B cell (primary cell): ENCODE measurements at regions not wholly inside any gene's neighbourhood (a gene's known extent, or its start where the extent isn't known, plus 50 kb on each side); places are given as distances from the start of the nearest gene placed in this dataset.

Source experiments
- ATAC-seq: fragments of 200-7000 bp; cut with Tn5 transposase; one replicate; pipeline ENCODE4 v1.10.0; 2021; ENCODE audit warnings: low read depth, mild to moderate bottlenecking, moderate number of reproducible peaks, moderate library complexity
- CTCF ChIA-PET: fragments of 350-600 bp; sonication (Branson Sonifier 250); formaldehyde crosslinking; loops from one replicate; lab custom pipeline; 2021; ENCODE audit warnings: antibody characterized with exemption, inconsistent platforms; lab: Charles Lee
- POLR2A ChIA-PET: fragments of 350-600 bp; sonication (Branson Sonifier 250); formaldehyde crosslinking; loops from one replicate; lab custom pipeline; 2021; ENCODE audit warnings: antibody characterized with exemption; lab: Charles Lee
- DNase-seq: peaks from one replicate; pipeline ENCODE4 v3.0.0; 2013
- H2AFZ ChIP-seq: 2 replicates; pipeline ENCODE4 v1.6.1; 2012; ENCODE audit warnings: mild to moderate bottlenecking, low read depth, low read length; ENCODE audit not compliant: insufficient read depth, poor library complexity, severe bottlenecking
- H3K27ac ChIP-seq, 2 donors: 1 replicate in 1 of 2; 2 replicates in 1 of 2; pipeline ENCODE4 v1.5.1; 2012 to 2013; ENCODE audit warnings: low read length in 2 of 2, mild to moderate bottlenecking in 2 of 2, moderate library complexity in 1 of 2
- H3K27me3 ChIP-seq, 4 experiments: fragments of 200-600 bp in 1 of 4; sonication (generic) in 1 of 4; replicated peaks in 1 of 4; 1 replicate in 2 of 4; 2 replicates in 2 of 4; pipeline versions ENCODE4 v1.6.1 to v1.7.0; 2013 to 2016; ENCODE audit warnings: low read length in 3 of 4, mild to moderate bottlenecking in 2 of 4, mixed read lengths in 1 of 4, moderate library complexity in 1 of 4; ENCODE audit not compliant: insufficient read depth in 4 of 4, control insufficient read depth in 3 of 4; ENCODE audit errors: control extremely low read depth in 1 of 4
- H3K36me3 ChIP-seq, 2 experiments: replicated peaks in 1 of 2; 1 replicate in 1 of 2; 2 replicates in 1 of 2; pipeline versions ENCODE4 v1.6.1 to v1.7.1; 2013; ENCODE audit warnings: low read length in 1 of 2; ENCODE audit not compliant: insufficient read depth in 2 of 2, control insufficient read depth in 1 of 2; ENCODE audit errors: control extremely low read depth in 1 of 2, extremely low read depth in 1 of 2
- H3K4me1 ChIP-seq, 2 donors: fragments of 200-600 bp in 1 of 2; sonication (generic) in 1 of 2; 1 replicate in 1 of 2; 2 replicates in 1 of 2; pipeline versions ENCODE4 v1.5.1 to v1.6.1; 2013 to 2017; ENCODE audit warnings: low read length in 2 of 2; ENCODE audit not compliant: control insufficient read depth in 2 of 2, insufficient read depth in 2 of 2
- H3K4me2 ChIP-seq: replicated peaks from 2 replicates; pipeline ENCODE3; 2012; ENCODE audit warnings: mild to moderate bottlenecking, low read depth, low read length; ENCODE audit not compliant: poor library complexity, severe bottlenecking
- H3K4me3 ChIP-seq, 5 experiments: fragments of 200-600 bp in 1 of 5; sonication (generic) in 1 of 5; 1 replicate in 3 of 5; 2 replicates in 2 of 5; pipeline versions ENCODE4 v1.5.1 to v1.7.0; 2011 to 2016; ENCODE audit warnings: low read length in 4 of 5, mild to moderate bottlenecking in 4 of 5, low read depth in 2 of 5, control low read depth in 1 of 5, moderate library complexity in 1 of 5; ENCODE audit not compliant: insufficient read depth in 1 of 5; ENCODE audit errors: control extremely low read depth in 1 of 5, extremely low read depth in 1 of 5
- H3K79me2 ChIP-seq: fragments of 200-600 bp; sonication (generic); one replicate; pipeline ENCODE4 v1.6.0; 2016; ENCODE audit warnings: low read length; ENCODE audit not compliant: control insufficient read depth, insufficient read depth
- H3K9ac ChIP-seq: fragments of 200-600 bp; sonication (generic); 2 replicates; pipeline ENCODE4 v1.6.1; 2017; ENCODE audit warnings: mild to moderate bottlenecking, low read length, moderate library complexity
- H3K9me3 ChIP-seq, 3 donors: one replicate each; pipeline versions ENCODE4 v1.6.1 to v1.7.1; 2013; ENCODE audit warnings: low read length in 2 of 3; ENCODE audit not compliant: control insufficient read depth in 2 of 3, insufficient read depth in 1 of 3; ENCODE audit errors: control extremely low read depth in 1 of 3
- H4K20me1 ChIP-seq: 2 replicates; pipeline ENCODE4 v1.6.0; 2012; ENCODE audit warnings: mild to moderate bottlenecking, low read length; ENCODE audit not compliant: insufficient read depth, control insufficient read depth, poor library complexity, severe bottlenecking
- H3K27ac Mint-ChIP-seq: one replicate; pipeline ENCODE4 v1.8.0; 2021; ENCODE audit warnings: mixed read lengths
- H3K27me3 Mint-ChIP-seq: one replicate; pipeline ENCODE4 v1.8.0; 2021; ENCODE audit warnings: mixed read lengths
- H3K4me1 Mint-ChIP-seq: one replicate; pipeline ENCODE4 v1.8.0; 2021; ENCODE audit warnings: mixed read lengths
- H3K4me3 Mint-ChIP-seq: one replicate; pipeline ENCODE4 v1.8.0; 2021; ENCODE audit warnings: mixed read lengths
- H3K9me3 Mint-ChIP-seq: one replicate; pipeline ENCODE4 v1.8.0; 2022; ENCODE audit warnings: mixed read lengths; ENCODE audit not compliant: insufficient read depth
- EZH2 ChIP-seq: IDR thresholded peaks from 2 replicates; pipeline ENCODE4 v1.6.1; 2012; ENCODE audit warnings: borderline replicate concordance, low read depth, mild to moderate bottlenecking, moderate library complexity, low read length; ENCODE audit not compliant: insufficient read depth, poor library complexity, severe bottlenecking
- WGBS: methylation state at CpG from one replicate; pipeline ENCODE4 v1.1.5; 2013; ENCODE audit warnings: missing lambda C conversion rate; ENCODE audit not compliant: insufficient coverage; 5-methylcytosine and 5-hydroxymethylcytosine counted together
- intact Hi-C: fragments of 100-400 bp; cut with micrococcal nuclease; formaldehyde crosslinking; loops from one replicate; pipeline ENCODE4 v1.10.0; 2022
- TF ChIP-seq, protein P1 (sequence below): fragments of 200-600 bp; IDR thresholded peaks from one replicate; pipeline ENCODE4 v1.8.0; 2022; ENCODE audit warnings: antibody characterized with exemption, mild to moderate bottlenecking

DNA sequence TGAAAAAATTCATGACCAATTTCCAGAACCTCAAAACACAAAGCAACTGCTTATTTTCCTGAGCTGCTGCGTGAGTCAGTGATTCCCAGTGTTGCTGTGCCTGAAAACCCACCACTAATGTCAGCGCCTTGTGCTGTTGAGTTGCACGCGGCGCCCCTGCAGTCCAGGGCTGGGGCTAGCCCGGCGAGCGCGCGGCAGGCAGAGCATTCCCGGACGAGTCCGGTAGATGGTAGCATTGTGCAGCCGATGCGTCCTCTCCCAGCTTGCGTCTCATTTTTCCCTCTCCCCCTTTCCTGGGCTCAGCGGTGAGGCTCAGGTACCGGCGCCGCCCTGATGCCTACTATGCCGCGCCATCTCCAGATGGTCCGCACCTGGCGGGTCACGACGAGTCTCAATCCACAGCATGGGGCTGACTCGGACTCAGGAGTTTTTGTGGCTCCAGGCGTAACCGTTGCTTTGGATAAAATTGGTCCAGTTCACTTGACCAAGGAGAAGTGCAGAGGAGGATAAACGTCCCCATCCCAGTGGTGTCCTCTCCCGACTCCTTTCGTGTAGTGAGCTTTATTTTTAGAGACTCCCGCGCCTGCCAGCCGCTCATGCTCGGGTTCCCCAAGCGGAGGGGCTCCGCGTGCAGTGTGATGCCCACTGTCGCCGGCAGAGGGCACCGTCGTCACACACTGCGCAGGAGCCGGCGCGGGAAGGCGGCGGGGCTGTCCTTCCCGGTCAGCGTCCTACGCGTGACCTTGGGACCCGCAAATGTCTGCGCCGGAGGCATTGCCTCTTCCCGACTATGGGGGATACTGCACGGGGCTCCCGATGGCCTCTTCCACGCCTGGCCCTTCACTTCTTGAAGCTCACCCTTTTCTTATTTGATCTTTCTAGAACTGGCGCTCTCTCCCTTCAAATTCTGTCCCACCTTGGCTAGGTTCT is 53.6 kb upstream of the IGFBP7 start:
- Histone ChIP-seq H3K4me1 (peaks cover 4 to 10% of the 10 kb centered on the region in 2 donors), H3K4me2 (peak overlapping the region; percentile 93), H4K20me1 (no peaks in the 10 kb centered on the region), H3K36me3 (no peaks in the 10 kb centered on the region), H3K27me3 (peaks cover 0 to 24% (median 9%) of the 10 kb centered on the region in 4 experiments), H3K9ac (peak overlapping the region; percentile 71), H3K27ac (no peak overlapping the region), H3K9me3 (peaks cover 0 to 5% (median 0%) of the 10 kb centered on the region in 3 donors), H3K4me3 (peak overlapping the region; percentile 53 to 85 (median 63)), H2AFZ (peak overlapping the region; percentile 98), H3K79me2 (no peaks in the 10 kb centered on the region)
- 2% methylated on average over 61 of the region's 61 CpGs for WGBS
- ChIA-PET CTCF (interaction anchor here (0.8 to 2.7 kb wide), 12 partner anchors 8 to 56 kb away, joined by 3 to 13 read pairs (median 4); no protein-coding TSS in a partner anchor), POLR2A (no interaction called here)
- H3K4me1 Mint-ChIP-seq = peaks cover 7% of the 10 kb centered on the region
- ATAC-seq (peak; percentile 87), DNase-seq (peak; percentile 73)
- H3K9me3 Mint-ChIP-seq = no peaks in the 10 kb centered on the region
- no peak overlapping the region for H3K27ac Mint-ChIP-seq
- intact Hi-C loops = no loop called here
- no peak for TF ChIP-seq EZH2
- TF ChIP-seq, protein P1, sequence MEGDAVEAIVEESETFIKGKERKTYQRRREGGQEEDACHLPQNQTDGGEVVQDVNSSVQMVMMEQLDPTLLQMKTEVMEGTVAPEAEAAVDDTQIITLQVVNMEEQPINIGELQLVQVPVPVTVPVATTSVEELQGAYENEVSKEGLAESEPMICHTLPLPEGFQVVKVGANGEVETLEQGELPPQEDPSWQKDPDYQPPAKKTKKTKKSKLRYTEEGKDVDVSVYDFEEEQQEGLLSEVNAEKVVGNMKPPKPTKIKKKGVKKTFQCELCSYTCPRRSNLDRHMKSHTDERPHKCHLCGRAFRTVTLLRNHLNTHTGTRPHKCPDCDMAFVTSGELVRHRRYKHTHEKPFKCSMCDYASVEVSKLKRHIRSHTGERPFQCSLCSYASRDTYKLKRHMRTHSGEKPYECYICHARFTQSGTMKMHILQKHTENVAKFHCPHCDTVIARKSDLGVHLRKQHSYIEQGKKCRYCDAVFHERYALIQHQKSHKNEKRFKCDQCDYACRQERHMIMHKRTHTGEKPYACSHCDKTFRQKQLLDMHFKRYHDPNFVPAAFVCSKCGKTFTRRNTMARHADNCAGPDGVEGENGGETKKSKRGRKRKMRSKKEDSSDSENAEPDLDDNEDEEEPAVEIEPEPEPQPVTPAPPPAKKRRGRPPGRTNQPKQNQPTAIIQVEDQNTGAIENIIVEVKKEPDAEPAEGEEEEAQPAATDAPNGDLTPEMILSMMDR = peak; percentile 92
- peak overlapping the region; percentile 90 for H3K4me3 Mint-ChIP-seq
- peaks cover 20% of the 10 kb centered on the region for H3K27me3 Mint-ChIP-seq

DNA sequence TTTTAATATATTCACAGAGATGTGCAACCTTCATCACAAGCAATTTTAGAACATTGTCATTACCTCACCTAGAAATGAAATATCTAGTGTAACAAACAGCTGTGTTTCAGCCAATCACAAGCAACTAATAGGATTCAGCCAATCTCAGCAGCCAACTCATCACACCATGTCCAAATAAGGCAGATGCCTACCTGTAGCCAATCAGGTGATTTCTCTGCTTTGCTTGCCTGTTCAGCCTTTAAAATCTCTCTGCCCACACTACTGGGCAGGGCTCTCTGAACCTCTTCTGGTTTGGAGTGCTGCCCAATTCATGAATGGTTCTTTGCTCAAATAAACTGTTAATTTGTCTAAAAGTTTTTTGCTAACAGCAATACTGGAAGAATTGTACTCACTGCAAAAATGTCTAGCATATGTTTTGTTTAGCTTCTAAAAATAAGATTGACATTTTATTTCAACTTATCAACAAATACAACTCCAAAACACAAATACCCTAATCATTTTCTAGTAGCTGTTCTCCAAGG is 52.4 kb upstream of the IGFBP7 start:
- CTCF ChIA-PET = interaction anchor here (1.3 to 2.7 kb wide), 4 partner anchors 13 to 54 kb away, joined by 3 to 13 read pairs (median 7); no protein-coding TSS in a partner anchor
- POLR2A ChIA-PET = no interaction called here
- H3K9me3 Mint-ChIP-seq = no peaks in the 10 kb centered on the region

More for the DNA sequence above, 52.4 kb upstream of the IGFBP7 start:
- H3K9ac ChIP-seq = no peak overlapping the region
- H3K27me3 ChIP-seq = peaks cover 0 to 25% (median 9%) of the 10 kb centered on the region in 4 experiments
- H3K36me3 ChIP-seq = no peaks in the 10 kb centered on the region
- peaks cover 4 to 10% of the 10 kb centered on the region in 2 donors for H3K4me1 ChIP-seq
- H3K4me3 ChIP-seq = no peak overlapping the region
- intact Hi-C loops = no loop called here
- no peak overlapping the region for H3K27ac ChIP-seq
- H3K27me3 Mint-ChIP-seq = peaks cover 21% of the 10 kb centered on the region
- H3K79me2 ChIP-seq = no peaks in the 10 kb centered on the region
- no peak for DNase-seq
- H2AFZ ChIP-seq = no peak overlapping the region
- H3K9me3 ChIP-seq = peaks cover 0 to 5% (median 0%) of the 10 kb centered on the region in 3 donors
- H3K4me1 Mint-ChIP-seq = peaks cover 7% of the 10 kb centered on the region
- H3K4me3 Mint-ChIP-seq = peak overlapping the region; percentile 90
- no peak overlapping the region for H3K4me2 ChIP-seq
- H3K27ac Mint-ChIP-seq = no peak overlapping the region
- TF ChIP-seq, protein P1 = no peak
- no peak for TF ChIP-seq EZH2
- no peaks in the 10 kb centered on the region for H4K20me1 ChIP-seq
- no peak for ATAC-seq
